HEK293 (cell line): ENCODE measurements at regions not wholly inside any gene's neighbourhood (a gene's known extent, or its start where the extent isn't known, plus 50 kb on each side); places are given as distances from the start of the nearest gene placed in this dataset.

ENCODE experiments used
- CTCF ChIA-PET: fragments of 350-600 bp; formaldehyde crosslinking; extraction: SDS; loops from one replicate; lab custom pipeline; 2021; ENCODE audit warnings: antibody characterized with exemption; lab: Yijun Ruan, JAX
- POLR2A ChIA-PET: fragments of 300-600 bp; formaldehyde crosslinking; extraction: SDS; loops from one replicate; lab custom pipeline; 2020; ENCODE audit warnings: antibody characterized with exemption, inconsistent platforms; lab: Yijun Ruan, JAX
- H3K27ac ChIP-seq: fragments of 200-500 bp; sonication (Bioruptor generic); 2 replicates; pipeline ENCODE4 v1.5.1; 2014; ENCODE audit warnings: low read depth, low read length, control low read depth, inconsistent platforms; ENCODE audit errors: extremely low read depth
- H3K36me3 ChIP-seq, 2 experiments: fragments of 200-500 bp in 1 of 2; sonication (Bioruptor generic) in 1 of 2; 1 replicate in 1 of 2; 2 replicates in 1 of 2; pipeline ENCODE4 v1.5.1; 2014 to 2017; ENCODE audit warnings: inconsistent platforms in 2 of 2, low read length in 2 of 2; ENCODE audit not compliant: control insufficient read depth in 2 of 2, insufficient read depth in 1 of 2
- H3K4me1 ChIP-seq: fragments of 200-500 bp; sonication (Bioruptor generic); 2 replicates; pipeline ENCODE4 v1.5.1; 2014; ENCODE audit warnings: mild to moderate bottlenecking, low read length, inconsistent platforms; ENCODE audit not compliant: control insufficient read depth, insufficient read depth
- H3K4me3 ChIP-seq: 2 replicates; pipeline ENCODE4 v1.5.1; 2011; ENCODE audit warnings: low read depth, mild to moderate bottlenecking, control low read depth, low read length, moderate library complexity
- H3K9me3 ChIP-seq: fragments of 200-500 bp; sonication (Bioruptor generic); 2 replicates; pipeline ENCODE4 v1.5.1; 2014; ENCODE audit warnings: low read depth, low read length, inconsistent platforms; ENCODE audit not compliant: control insufficient read depth, insufficient read depth
- EGR2 ChIP-seq: fragments of 450-650 bp; formaldehyde crosslinking; IDR thresholded peaks from 2 replicates; pipeline ENCODE4 v1.5.1; 2016; ENCODE audit warnings: low read depth, missing biosample characterization, missing genetic modification characterization
- HOXA7 ChIP-seq: sonication (generic); formaldehyde crosslinking; IDR thresholded peaks from 2 replicates; pipeline ENCODE4 v1.8.1; 2022; ENCODE audit warnings: missing genetic modification reagents, borderline replicate concordance
- KLF8 ChIP-seq: fragments of 450-650 bp; formaldehyde crosslinking; IDR thresholded peaks from 2 replicates; pipeline ENCODE4 v1.5.1; 2016; ENCODE audit warnings: missing biosample characterization, missing genetic modification characterization
- MZF1 ChIP-seq: fragments of 450-650 bp; formaldehyde crosslinking; IDR thresholded peaks from 2 replicates; pipeline ENCODE4 v1.5.1; 2017; ENCODE audit warnings: missing biosample characterization, missing genetic modification characterization, borderline replicate concordance
- ZBTB49 ChIP-seq: fragments of 450-650 bp; formaldehyde crosslinking; IDR thresholded peaks from 2 replicates; pipeline ENCODE4 v1.5.1; 2016; ENCODE audit warnings: missing biosample characterization, missing genetic modification characterization, low read depth
- ZNF10 ChIP-seq: fragments of 450-650 bp; formaldehyde crosslinking; IDR thresholded peaks from 2 replicates; pipeline ENCODE4 v1.5.1; 2017; ENCODE audit warnings: missing biosample characterization, missing genetic modification characterization
- ZNF155 ChIP-seq: fragments of 450-650 bp; formaldehyde crosslinking; IDR thresholded peaks from 2 replicates; pipeline ENCODE4 v1.5.1; 2016; ENCODE audit warnings: missing biosample characterization, missing genetic modification characterization
- ZNF174 ChIP-seq: fragments of 450-650 bp; formaldehyde crosslinking; IDR thresholded peaks from 2 replicates; pipeline ENCODE4 v1.5.0; 2017; ENCODE audit warnings: missing biosample characterization, mild to moderate bottlenecking, missing genetic modification characterization
- ZNF23 ChIP-seq: fragments of 450-650 bp; formaldehyde crosslinking; IDR thresholded peaks from 2 replicates; pipeline ENCODE4 v1.5.1; 2016; ENCODE audit warnings: missing biosample characterization, missing genetic modification characterization, borderline replicate concordance
- ZNF239 ChIP-seq: fragments of 450-650 bp; formaldehyde crosslinking; IDR thresholded peaks from 2 replicates; pipeline ENCODE4 v1.5.1; 2016; ENCODE audit warnings: missing biosample characterization, missing genetic modification characterization
- ZNF311 ChIP-seq: fragments of 450-650 bp; formaldehyde crosslinking; IDR thresholded peaks from 2 replicates; pipeline ENCODE4 v1.5.1; 2017; ENCODE audit warnings: missing biosample characterization, missing genetic modification characterization, borderline replicate concordance
- ZNF341 ChIP-seq: fragments of 450-650 bp; formaldehyde crosslinking; IDR thresholded peaks from 2 replicates; pipeline ENCODE4; 2016; ENCODE audit warnings: low read depth, missing biosample characterization, missing genetic modification characterization
- ZNF350 ChIP-seq: fragments of 450-650 bp; formaldehyde crosslinking; IDR thresholded peaks from 2 replicates; pipeline ENCODE4 v1.5.0; 2017; ENCODE audit warnings: missing biosample characterization, mild to moderate bottlenecking, missing genetic modification characterization
- ZNF423 ChIP-seq: fragments of 450-650 bp; formaldehyde crosslinking; IDR thresholded peaks from 2 replicates; pipeline ENCODE4 v1.5.1; 2016; ENCODE audit warnings: missing biosample characterization, missing genetic modification characterization
- ZNF521 ChIP-seq: fragments of 450-650 bp; formaldehyde crosslinking; IDR thresholded peaks from 2 replicates; pipeline ENCODE4 v1.5.1; 2017; ENCODE audit warnings: missing biosample characterization, mild to moderate bottlenecking, missing genetic modification characterization
- ZNF624 ChIP-seq: fragments of 450-650 bp; formaldehyde crosslinking; IDR thresholded peaks from 2 replicates; pipeline ENCODE4 v1.5.1; 2017; ENCODE audit warnings: missing biosample characterization, missing genetic modification characterization
- ZNF629 ChIP-seq: fragments of 450-650 bp; formaldehyde crosslinking; IDR thresholded peaks from 2 replicates; pipeline ENCODE4 v1.5.1; 2017; ENCODE audit warnings: missing biosample characterization, missing genetic modification characterization
- ZNF785 ChIP-seq: fragments of 450-650 bp; formaldehyde crosslinking; IDR thresholded peaks from 2 replicates; pipeline ENCODE4 v1.5.1; 2016; ENCODE audit warnings: missing biosample characterization, missing genetic modification characterization
- TF ChIP-seq, protein P1 (sequence below): fragments of 450-650 bp; formaldehyde crosslinking; IDR thresholded peaks from 2 replicates; pipeline ENCODE4 v1.5.0; 2017; ENCODE audit warnings: missing biosample characterization, missing genetic modification characterization, borderline replicate concordance
- TF ChIP-seq, protein P2 (sequence below): fragments of 450-650 bp; formaldehyde crosslinking; IDR thresholded peaks from 2 replicates; pipeline ENCODE4 v1.5.1; 2016; ENCODE audit warnings: missing biosample characterization, missing genetic modification characterization

- CTCF ChIA-PET = no interaction called here
- H3K27ac ChIP-seq = no peak overlapping the region
Measured at GRCh38 chr14:101008196-101008595, 104.7 kb upstream of the RTL1 start.

GRCh38 chr14:101008631-101009336, 105.3 kb upstream of the RTL1 start:
- Histone ChIP-seq H3K4me3 (no peak overlapping the region), H3K9me3 (no peaks in the 10 kb centered on the region), H3K27ac (no peak overlapping the region), H3K36me3 (no peaks in the 10 kb centered on the region), H3K4me1 (no peaks in the 10 kb centered on the region)
- POLR2A ChIA-PET = no interaction called here
- TF ChIP-seq ZNF23 (no peak), ZNF624 (tag by site-specific recombination) (no peak), ZNF311 (tag by site-specific recombination) (no peak), MZF1 (tag by site-specific recombination) (no peak), ZNF350 (no peak), EGR2 (no peak), ZNF341 (tag by site-specific recombination) (no peak), KLF8 (tag by site-specific recombination) (no peak), ZNF785 (no peak), ZNF423 (tag by site-specific recombination) (no peak), ZNF174 (tag by site-specific recombination) (no peak), ZNF629 (tag by site-specific recombination) (no peak), HOXA7 (CRISPR knock-in tag) (no peak), ZNF155 (tag by site-specific recombination) (no peak), ZNF521 (tag by site-specific recombination) (no peak), ZBTB49 (no peak)
- CTCF ChIA-PET = no interaction called here

More at GRCh38 chr14:101008196-101008595, 104.7 kb upstream of the RTL1 start:
- Histone ChIP-seq H3K4me3 (no peak overlapping the region), H3K9me3 (no peaks in the 10 kb centered on the region), H3K4me1 (no peaks in the 10 kb centered on the region), H3K36me3 (no peaks in the 10 kb centered on the region)
- TF ChIP-seq, protein P1, sequence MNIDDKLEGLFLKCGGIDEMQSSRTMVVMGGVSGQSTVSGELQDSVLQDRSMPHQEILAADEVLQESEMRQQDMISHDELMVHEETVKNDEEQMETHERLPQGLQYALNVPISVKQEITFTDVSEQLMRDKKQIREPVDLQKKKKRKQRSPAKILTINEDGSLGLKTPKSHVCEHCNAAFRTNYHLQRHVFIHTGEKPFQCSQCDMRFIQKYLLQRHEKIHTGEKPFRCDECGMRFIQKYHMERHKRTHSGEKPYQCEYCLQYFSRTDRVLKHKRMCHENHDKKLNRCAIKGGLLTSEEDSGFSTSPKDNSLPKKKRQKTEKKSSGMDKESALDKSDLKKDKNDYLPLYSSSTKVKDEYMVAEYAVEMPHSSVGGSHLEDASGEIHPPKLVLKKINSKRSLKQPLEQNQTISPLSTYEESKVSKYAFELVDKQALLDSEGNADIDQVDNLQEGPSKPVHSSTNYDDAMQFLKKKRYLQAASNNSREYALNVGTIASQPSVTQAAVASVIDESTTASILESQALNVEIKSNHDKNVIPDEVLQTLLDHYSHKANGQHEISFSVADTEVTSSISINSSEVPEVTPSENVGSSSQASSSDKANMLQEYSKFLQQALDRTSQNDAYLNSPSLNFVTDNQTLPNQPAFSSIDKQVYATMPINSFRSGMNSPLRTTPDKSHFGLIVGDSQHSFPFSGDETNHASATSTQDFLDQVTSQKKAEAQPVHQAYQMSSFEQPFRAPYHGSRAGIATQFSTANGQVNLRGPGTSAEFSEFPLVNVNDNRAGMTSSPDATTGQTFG (tag by site-specific recombination) = no peak
- TF ChIP-seq ZNF10 (tag by site-specific recombination) (no peak), ZNF239 (no peak)
- TF ChIP-seq, protein P2, sequence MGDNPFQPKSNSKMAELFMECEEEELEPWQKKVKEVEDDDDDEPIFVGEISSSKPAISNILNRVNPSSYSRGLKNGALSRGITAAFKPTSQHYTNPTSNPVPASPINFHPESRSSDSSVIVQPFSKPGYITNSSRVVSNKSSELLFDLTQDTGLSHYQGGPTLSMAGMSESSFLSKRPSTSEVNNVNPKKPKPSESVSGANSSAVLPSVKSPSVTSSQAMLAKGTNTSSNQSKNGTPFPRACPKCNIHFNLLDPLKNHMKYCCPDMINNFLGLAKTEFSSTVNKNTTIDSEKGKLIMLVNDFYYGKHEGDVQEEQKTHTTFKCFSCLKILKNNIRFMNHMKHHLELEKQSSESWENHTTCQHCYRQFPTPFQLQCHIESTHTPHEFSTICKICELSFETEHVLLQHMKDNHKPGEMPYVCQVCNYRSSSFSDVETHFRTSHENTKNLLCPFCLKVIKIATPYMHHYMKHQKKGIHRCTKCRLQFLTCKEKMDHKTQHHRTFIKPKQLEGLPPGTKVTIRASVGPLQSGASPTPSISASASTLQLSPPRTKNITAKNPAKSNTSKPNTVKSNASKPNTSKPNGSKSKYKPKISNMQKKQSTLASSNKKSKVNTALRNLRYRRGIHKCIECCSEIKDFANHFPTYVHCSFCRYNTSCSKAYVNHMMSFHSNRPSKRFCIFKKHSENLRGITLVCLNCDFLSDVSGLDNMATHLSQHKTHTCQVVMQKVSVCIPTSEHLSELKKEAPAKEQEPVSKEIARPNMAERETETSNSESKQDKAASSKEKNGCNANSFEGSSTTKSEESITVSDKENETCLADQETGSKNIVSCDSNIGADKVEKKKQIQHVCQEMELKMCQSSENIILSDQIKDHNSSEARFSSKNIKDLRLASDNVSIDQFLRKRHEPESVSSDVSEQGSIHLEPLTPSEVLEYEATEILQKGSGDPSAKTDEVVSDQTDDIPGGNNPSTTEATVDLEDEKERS = no peak
- POLR2A ChIA-PET = no interaction called here
